ENCODE measurements at regions not wholly inside any gene's neighbourhood (a gene's known extent, or its start where the extent isn't known, plus 50 kb on each side); places are given as distances from the start of the nearest gene placed in this dataset.

- TF ChIP-seq EZH2 (IDR thresholded peaks at IDR 0.05; ENCODE audit: borderline replicate concordance, control insufficient read depth, low read depth, low read length) (no peak), ZBTB4 (CRISPR knock-in tag; IDR thresholded peaks at IDR 0.05) (no peak), DPF2 (IDR thresholded peaks at IDR 0.05) (no peak), BHLHE40 (IDR thresholded peaks at IDR 0.05; ENCODE audit: borderline replicate concordance in 1 of 2, low read depth in 2 of 2, low read length in 1 of 2) (no peak), SUPT20H (IDR thresholded peaks at IDR 0.05; ENCODE audit: borderline replicate concordance, control insufficient read depth, low read depth, low read length) (no peak), USF1 (IDR thresholded peaks at IDR 0.05; ENCODE audit: borderline replicate concordance, extremely low read length, insufficient read depth, low read depth, low read length) (no peak), TCF3 (IDR thresholded peaks at IDR 0.05; ENCODE audit: borderline replicate concordance, insufficient read depth, low read depth, low read length) (no peak)
Observed at GRCh38 chr2:242015108-242016065, 145.9 kb downstream of the RTP5 start (continued).
